Right atrium auricular region (tissue), 2 donors: ENCODE measurements at regions not wholly inside any gene's neighbourhood (a gene's known extent, or its start where the extent isn't known, plus 50 kb on each side); places are given as distances from the start of the nearest gene placed in this dataset.

Experiments
- DNase-seq: peaks from one replicate; pipeline ENCODE4 v3.0.0-alpha.2; 2019; ENCODE audit warnings: low spot score
- H3K27ac ChIP-seq, 2 donors: fragments of 200-600 bp; sonication (generic); 1 replicate in 1 of 2; 2 replicates in 1 of 2; pipeline ENCODE4 v1.5.1; 2016 to 2019
- H3K27me3 ChIP-seq, 2 donors: fragments of 200-600 bp; sonication (generic); one replicate each; pipeline versions ENCODE4 v1.5.1 to v1.6.0; 2017 to 2019
- H3K36me3 ChIP-seq: fragments of 200-600 bp; sonication (generic); one replicate; pipeline ENCODE4 v1.5.1; 2016
- H3K4me1 ChIP-seq, 2 donors: fragments of 200-600 bp; sonication (generic); one replicate each; pipeline versions ENCODE4 v1.5.1 to v1.6.0; 2017 to 2019
- H3K4me3 ChIP-seq, 2 donors: fragments of 200-600 bp; sonication (generic); 1 replicate in 1 of 2; 2 replicates in 1 of 2; pipeline ENCODE4 v1.5.1; 2017 to 2019; ENCODE audit warnings: mild to moderate bottlenecking in 1 of 2, moderate library complexity in 1 of 2
- H3K9me3 ChIP-seq, 2 donors: fragments of 200-600 bp; sonication (generic); one replicate each; pipeline ENCODE4 v1.5.1; 2019
- TF ChIP-seq, protein P1 (sequence below), 2 donors: fragments of 200-600 bp; sonication (generic); IDR thresholded peaks; one replicate each; pipeline ENCODE4 v1.5.1; 2019; ENCODE audit warnings: antibody characterized with exemption in 2 of 2

DNA sequence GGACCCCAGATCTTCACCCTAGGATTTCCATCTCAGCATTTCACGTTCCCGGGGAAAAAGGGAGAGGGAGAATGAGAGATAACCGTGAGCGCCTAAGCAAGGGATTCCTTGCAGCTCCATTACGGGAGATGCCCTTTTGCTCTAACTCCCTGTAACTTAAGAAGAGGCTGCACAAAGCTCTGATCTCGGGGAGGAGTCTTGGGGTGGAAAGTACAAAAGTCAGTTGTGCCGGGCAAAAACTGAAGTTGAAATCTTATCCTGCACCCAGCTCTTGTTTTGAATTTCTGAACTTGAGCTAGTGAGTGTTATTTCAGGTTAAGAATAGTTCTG, 256.4 kb upstream of the SOX21 start:
- H3K27me3 ChIP-seq: peaks cover 8 to 12% of the 10 kb centered on the region in 2 donors
- TF ChIP-seq, protein P1, sequence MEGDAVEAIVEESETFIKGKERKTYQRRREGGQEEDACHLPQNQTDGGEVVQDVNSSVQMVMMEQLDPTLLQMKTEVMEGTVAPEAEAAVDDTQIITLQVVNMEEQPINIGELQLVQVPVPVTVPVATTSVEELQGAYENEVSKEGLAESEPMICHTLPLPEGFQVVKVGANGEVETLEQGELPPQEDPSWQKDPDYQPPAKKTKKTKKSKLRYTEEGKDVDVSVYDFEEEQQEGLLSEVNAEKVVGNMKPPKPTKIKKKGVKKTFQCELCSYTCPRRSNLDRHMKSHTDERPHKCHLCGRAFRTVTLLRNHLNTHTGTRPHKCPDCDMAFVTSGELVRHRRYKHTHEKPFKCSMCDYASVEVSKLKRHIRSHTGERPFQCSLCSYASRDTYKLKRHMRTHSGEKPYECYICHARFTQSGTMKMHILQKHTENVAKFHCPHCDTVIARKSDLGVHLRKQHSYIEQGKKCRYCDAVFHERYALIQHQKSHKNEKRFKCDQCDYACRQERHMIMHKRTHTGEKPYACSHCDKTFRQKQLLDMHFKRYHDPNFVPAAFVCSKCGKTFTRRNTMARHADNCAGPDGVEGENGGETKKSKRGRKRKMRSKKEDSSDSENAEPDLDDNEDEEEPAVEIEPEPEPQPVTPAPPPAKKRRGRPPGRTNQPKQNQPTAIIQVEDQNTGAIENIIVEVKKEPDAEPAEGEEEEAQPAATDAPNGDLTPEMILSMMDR (IDR thresholded peaks at IDR 0.05): no peak
- peaks cover 0 to 10% of the 10 kb centered on the region in 2 donors for H3K4me1 ChIP-seq
- no peak for DNase-seq
- H3K27ac ChIP-seq: no peak overlapping the region
- H3K9me3 ChIP-seq: no peaks in the 10 kb centered on the region
- no peak overlapping the region for H3K4me3 ChIP-seq
- H3K36me3 ChIP-seq: no peaks in the 10 kb centered on the region

DNA sequence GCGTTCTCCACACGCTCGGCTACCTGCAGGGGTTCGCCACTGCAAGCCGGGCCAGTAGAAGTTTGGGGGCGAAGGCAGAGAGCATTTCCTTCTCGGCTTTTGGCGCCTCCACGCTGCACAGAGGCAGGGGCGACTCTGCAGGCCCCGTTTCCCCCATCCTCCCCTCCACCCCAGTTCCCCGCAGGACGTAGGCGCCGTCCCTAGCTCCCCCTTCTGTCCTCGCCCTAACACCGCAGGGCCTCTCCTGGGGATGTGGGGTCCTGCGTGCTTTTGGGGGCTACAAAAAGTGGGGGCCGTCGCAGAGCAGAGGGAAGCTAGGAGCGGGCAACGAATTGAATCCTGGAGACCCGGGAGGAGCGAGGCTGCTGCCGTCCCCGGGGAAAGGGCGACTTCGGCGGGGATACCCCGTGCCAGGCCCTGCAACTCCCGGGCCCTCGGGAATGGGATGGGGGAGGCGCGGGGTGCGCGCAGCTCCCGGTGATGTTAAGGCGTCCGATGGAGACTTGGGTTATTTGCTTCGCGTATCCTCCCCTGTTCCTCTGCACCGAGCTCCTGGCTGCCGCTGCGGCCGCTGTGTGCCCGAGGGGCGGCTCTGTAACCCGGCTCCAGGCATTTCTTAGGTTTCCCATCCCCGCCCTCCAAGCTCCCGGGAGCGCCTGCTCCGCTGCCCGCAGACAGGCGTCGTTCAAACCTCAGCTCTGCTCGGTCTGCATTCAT, 255.9 kb upstream of the SOX21 start:
- peaks cover 8 to 12% of the 10 kb centered on the region in 2 donors for H3K27me3 ChIP-seq
- H3K36me3 ChIP-seq: no peaks in the 10 kb centered on the region
- H3K4me1 ChIP-seq: peaks cover 0 to 10% of the 10 kb centered on the region in 2 donors
- H3K9me3 ChIP-seq: no peaks in the 10 kb centered on the region
- no peak overlapping the region for H3K27ac ChIP-seq
- no peak for DNase-seq
- TF ChIP-seq, protein P1 (IDR thresholded peaks at IDR 0.05): no peak
- H3K4me3 ChIP-seq: peak overlapping the region in 1 of 2 donors; percentile 35

DNA sequence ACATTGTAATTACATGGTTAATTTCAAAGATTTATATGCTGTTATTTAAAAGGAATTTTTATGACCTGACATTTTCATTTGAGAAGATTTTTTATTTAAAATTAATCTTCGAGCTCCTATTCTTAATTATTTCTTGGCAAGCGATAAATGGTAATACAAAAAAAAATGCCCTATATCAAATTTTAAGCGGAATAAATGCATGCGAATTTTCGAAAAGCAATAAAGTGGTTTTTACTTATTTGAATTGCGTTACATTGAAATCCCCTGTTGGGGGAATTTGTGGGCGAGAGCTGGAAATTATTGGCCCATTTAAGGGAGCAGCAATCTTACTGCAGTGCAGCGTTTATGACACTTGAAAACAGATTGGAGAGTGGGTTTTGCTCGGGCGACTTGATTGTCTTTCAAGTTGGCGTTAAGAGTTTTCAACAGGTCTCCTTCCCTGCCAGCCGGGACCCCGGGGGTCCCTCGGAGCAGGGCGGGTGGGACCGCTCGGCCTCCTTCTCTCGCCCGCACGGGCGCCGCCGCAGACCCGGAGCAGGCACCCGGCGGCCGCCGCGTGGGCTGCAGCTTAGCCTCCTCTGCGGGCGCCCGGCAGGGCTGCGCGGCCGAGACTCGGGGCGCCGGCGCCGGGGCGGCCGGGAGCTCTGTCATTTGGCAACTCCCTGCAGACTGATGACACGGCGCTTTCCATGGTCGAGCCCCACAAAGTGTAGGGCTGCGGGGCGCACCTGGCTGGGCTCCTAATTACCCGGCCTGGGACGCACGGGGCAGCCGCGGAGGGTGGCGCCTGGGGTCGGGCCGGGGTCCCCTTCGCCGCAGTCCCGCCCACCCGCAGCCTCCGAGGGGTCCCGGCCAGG, 255.1 kb upstream of the SOX21 start:
- Histone ChIP-seq H3K9me3 (no peaks in the 10 kb centered on the region), H3K4me3 (peak overlapping the region in 1 of 2 donors; percentile 35), H3K27me3 (peaks cover 8 to 12% of the 10 kb centered on the region in 2 donors), H3K4me1 (peaks cover 0 to 10% of the 10 kb centered on the region in 2 donors), H3K36me3 (no peaks in the 10 kb centered on the region), H3K27ac (no peak overlapping the region)
- TF ChIP-seq, protein P1 (IDR thresholded peaks at IDR 0.05): no peak
- DNase-seq: no peak

DNA sequence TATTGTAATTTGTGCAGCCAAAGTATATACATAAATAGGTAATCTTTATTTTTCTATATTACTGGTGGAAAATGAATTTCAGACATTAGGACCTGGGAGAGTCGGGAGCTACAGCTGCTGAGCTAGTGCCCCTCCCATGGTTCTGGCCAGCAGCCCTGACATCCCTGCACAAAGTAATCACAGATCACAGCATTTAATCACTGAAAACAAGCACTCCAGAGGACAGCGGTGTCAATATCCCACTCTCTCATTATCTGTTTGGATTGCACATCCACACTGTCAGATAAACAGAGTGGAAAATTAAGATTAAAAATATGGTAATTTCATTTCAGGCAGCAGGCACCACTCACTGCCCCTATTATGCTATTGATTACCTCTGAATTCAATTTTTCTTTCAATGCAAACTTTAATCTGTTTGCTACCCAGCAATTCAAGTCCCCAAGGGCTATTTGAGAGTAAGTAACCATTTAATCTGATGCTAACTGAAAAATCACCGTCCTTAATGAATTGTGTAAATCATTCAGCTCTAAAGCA, 254.1 kb upstream of the SOX21 start:
- no peak for DNase-seq
- TF ChIP-seq, protein P1 (IDR thresholded peaks at IDR 0.05): no peak
- H3K27ac ChIP-seq: no peak overlapping the region
- H3K4me3 ChIP-seq: no peak overlapping the region
- no peaks in the 10 kb centered on the region for H3K9me3 ChIP-seq
- no peaks in the 10 kb centered on the region for H3K36me3 ChIP-seq
- peaks cover 0 to 10% of the 10 kb centered on the region in 2 donors for H3K4me1 ChIP-seq
- peaks cover 8 to 12% of the 10 kb centered on the region in 2 donors for H3K27me3 ChIP-seq

DNA sequence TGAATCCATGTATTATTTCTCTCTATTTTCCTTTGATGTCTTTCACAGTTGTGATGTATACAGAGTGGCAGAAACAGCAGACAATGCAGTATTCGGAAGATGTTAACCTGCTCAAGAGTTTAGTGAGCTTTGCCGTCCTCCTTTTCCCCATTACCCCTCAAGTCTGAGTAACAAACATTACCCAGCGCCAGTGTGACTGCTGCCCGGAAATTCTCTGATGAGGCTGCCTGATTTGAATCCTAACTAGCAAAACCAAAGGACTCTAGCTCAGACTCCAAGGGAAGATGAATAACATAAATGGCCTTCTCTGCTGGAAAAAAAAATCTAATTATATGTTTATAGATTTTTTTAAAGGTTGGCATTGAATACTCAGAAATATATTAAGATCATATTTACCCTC, 247.3 kb upstream of the SOX21 start:
- Histone ChIP-seq H3K36me3 (no peaks in the 10 kb centered on the region), H3K9me3 (no peaks in the 10 kb centered on the region), H3K27ac (no peak overlapping the region), H3K4me1 (no peaks in the 10 kb centered on the region), H3K27me3 (no peaks in the 10 kb centered on the region), H3K4me3 (no peak overlapping the region)
- no peak for DNase-seq
- TF ChIP-seq, protein P1 (IDR thresholded peaks at IDR 0.05): no peak
